GM21825 (cell line): ENCODE measurements at regions not wholly inside any gene's neighbourhood (a gene's known extent, or its start where the extent isn't known, plus 50 kb on each side); places are given as distances from the start of the nearest gene placed in this dataset.
"Not testable (repeated sequence)": the region's sequence is repeated elsewhere in the genome, so short reads cannot be mapped to it uniquely, and the experiment has no call there.

Source experiments
- ATAC-seq: cut with Tn5 transposase; IDR thresholded peaks from one replicate; pipeline ENCODE4 v1.9.1; 2021; ENCODE audit warnings: mild to moderate bottlenecking, moderate library complexity; ENCODE audit not compliant: unreplicated experiment

- ATAC-seq = no peak
Observed at GRCh38 chr21:25489673-25490072, 117.6 kb downstream of the MRPL39 start.

- ATAC-seq = peak; percentile 67
Observed at GRCh38 chr21:25487046-25487594, 120.2 kb downstream of the MRPL39 start.

GRCh38 chr21:25485914-25486313 lies 121.4 kb downstream of the MRPL39 start:
- ATAC-seq = no peak

GRCh38 chr21:25467896-25468295 lies 139.4 kb downstream of the MRPL39 start:
- no peak for ATAC-seq

- not testable (repeated sequence) for ATAC-seq
Observed at GRCh38 chr21:25467071-25467470, 140.2 kb downstream of the MRPL39 start.

- ATAC-seq = no peak
Observed at GRCh38 chr21:25466470-25466869, 140.8 kb downstream of the MRPL39 start.

GRCh38 chr21:25465263-25465662 lies 142.0 kb downstream of the MRPL39 start:
- no peak for ATAC-seq

GRCh38 chr21:25464275-25464674 lies 143.0 kb downstream of the MRPL39 start:
- ATAC-seq = peak; percentile 44

- ATAC-seq = peak; percentile 43
Observed at GRCh38 chr21:25462517-25462971, 144.7 kb downstream of the MRPL39 start.

GRCh38 chr21:25461725-25462124 lies 145.6 kb downstream of the MRPL39 start:
- ATAC-seq = no peak

- ATAC-seq = no peak
Observed at GRCh38 chr21:25459993-25460392, 147.3 kb downstream of the MRPL39 start.

GRCh38 chr21:25459365-25459764 lies 147.9 kb downstream of the MRPL39 start:
- ATAC-seq = no peak

GRCh38 chr21:25458484-25458883 lies 148.8 kb downstream of the MRPL39 start:
- no peak for ATAC-seq

- ATAC-seq = no peak
Observed at GRCh38 chr21:25457946-25458345, 149.3 kb downstream of the MRPL39 start.

GRCh38 chr21:25457411-25457810 lies 149.9 kb downstream of the MRPL39 start:
- ATAC-seq = peak; percentile 66

- ATAC-seq = peak; percentile 35
Observed at GRCh38 chr21:25456672-25457071, 150.6 kb downstream of the MRPL39 start.

GRCh38 chr21:25453524-25453923 lies 153.8 kb downstream of the MRPL39 start:
- no peak for ATAC-seq

GRCh38 chr21:25449950-25450349 lies 157.3 kb downstream of the MRPL39 start:
- ATAC-seq = no peak

- ATAC-seq = no peak
Observed at GRCh38 chr21:25441835-25442234, 165.4 kb downstream of the MRPL39 start.

- ATAC-seq = not testable (repeated sequence)
Observed at GRCh38 chr21:25437465-25437864, 169.8 kb downstream of the MRPL39 start.

GRCh38 chr21:25428537-25428936 lies 178.7 kb downstream of the MRPL39 start:
- peak; percentile 48 for ATAC-seq

GRCh38 chr21:25427828-25428227 lies 179.5 kb downstream of the MRPL39 start:
- no peak for ATAC-seq

GRCh38 chr21:25426580-25426979 lies 180.7 kb downstream of the MRPL39 start:
- ATAC-seq = no peak
